Spleen (tissue), 7 donors: ENCODE measurements at regions not wholly inside any gene's neighbourhood (a gene's known extent, or its start where the extent isn't known, plus 50 kb on each side); places are given as distances from the start of the nearest gene placed in this dataset.

Source experiments
- CTCF ChIP-seq, 11 experiments: fragments of 200-600 bp in 7 of 11; fragments of 450-650 bp in 4 of 11; sonication (generic) in 4 of 11; IDR thresholded peaks in 8 of 11; conservative IDR thresholded peaks in 3 of 11; 1 replicate in 7 of 11; 2 replicates in 4 of 11; pipeline versions ENCODE4 v1.4.0 to v1.8.0; 2016 to 2021; ENCODE audit warnings: antibody characterized with exemption in 11 of 11, inconsistent platforms in 4 of 11, mild to moderate bottlenecking in 1 of 11
- POLR2A ChIP-seq, 3 donors: fragments of 450-650 bp; IDR thresholded peaks; one replicate each; pipeline ENCODE4 v1.5.1; 2017; ENCODE audit warnings: antibody characterized with exemption in 3 of 3, mild to moderate bottlenecking in 1 of 3
- donor health status: DM: no; HTN: no; CAD: no; lungs with moderate emphysema.
- donor health status: DM: no; HTN: no; CAD: no.
- donor health status: DM: no; HTN: no; CAD: no.

GRCh38 chr2:236969767-236970655 lies 115.7 kb upstream of the COPS8 start:
- no peak for TF ChIP-seq CTCF (IDR thresholded peaks at IDR 0.05 in 8 of 11, conservative IDR thresholded peaks at IDR 0.05 in 3 of 11)
- no peak for TF ChIP-seq POLR2A (IDR thresholded peaks at IDR 0.05)
